HCT116 (cell line): ENCODE measurements at regions not wholly inside any gene's neighbourhood (a gene's known extent, or its start where the extent isn't known, plus 50 kb on each side); places are given as distances from the start of the nearest gene placed in this dataset.

ENCODE experiments used
- ATAC-seq: fragments of 200-7000 bp; cut with Tn5 transposase; 2 replicates; pipeline ENCODE4 v1.9.1; 2020; ENCODE audit warnings: mild to moderate bottlenecking, moderate library complexity
- BruUV-seq: library from RNA; stranded (reverse); fragments of 400-500 nt; replicated peaks from 2 replicates; lab custom pipeline; 2021; lab: Mats Ljungman, UMichigan
- CTCF ChIA-PET: fragments of 300-600 bp; sonication (Branson Sonifier 250); formaldehyde crosslinking; loops from one replicate; lab custom pipeline; 2021; ENCODE audit warnings: antibody characterized with exemption; lab: Charles Lee
- POLR2A ChIA-PET: fragments of 300-600, 350-600 bp; sonication (Branson Sonifier 250); formaldehyde crosslinking; loops from one replicate; lab custom pipeline; 2021; ENCODE audit warnings: antibody characterized with exemption; lab: Charles Lee
- RAD21 ChIA-PET, 2 experiments: fragments of 300-600 bp; sonication (Branson Sonifier 250); formaldehyde crosslinking; loops; one replicate each; lab custom pipeline; 2023; ENCODE audit warnings: low total read pairs in 2 of 2; ENCODE audit not compliant: uncharacterized antibody in 2 of 2, unreplicated experiment in 2 of 2, low non-redundant PET in 1 of 2; lab: Charles Lee
- DNase-seq: peaks from one replicate; pipeline ENCODE4 v3.0.0-alpha.2; 2010; ENCODE audit warnings: low read depth, low spot score
- H2AFZ ChIP-seq: fragments of 200-600 bp; shearing (Covaris generic), sonication (generic); 2 replicates; pipeline ENCODE4 v1.6.1; 2017; ENCODE audit warnings: low read depth, mixed run types, mixed read lengths, antibody characterized with exemption, low read length; ENCODE audit not compliant: poor library complexity, severe bottlenecking
- H3K27ac ChIP-seq: 2 replicates; pipeline ENCODE4 v1.5.1; 2012; ENCODE audit warnings: low read depth, low read length
- H3K27me3 ChIP-seq: fragments of 200-600 bp; sonication (generic); 2 replicates; pipeline ENCODE4 v1.6.1; 2016; ENCODE audit warnings: mixed run types, low read length, mixed read lengths; ENCODE audit not compliant: insufficient read depth
- H3K36me3 ChIP-seq, 2 experiments: fragments of 200-500 bp in 1 of 2; fragments of 200-600 bp in 1 of 2; sonication (Bioruptor generic) in 1 of 2; sonication (generic) in 1 of 2; 2 replicates each; pipeline versions ENCODE4 v1.5.1 to v1.6.1; 2014 to 2016; ENCODE audit warnings: low read length in 2 of 2, inconsistent platforms in 1 of 2, mixed read lengths in 1 of 2, mixed run types in 1 of 2; ENCODE audit not compliant: insufficient read depth in 2 of 2, control insufficient read depth in 1 of 2
- H3K4me1 ChIP-seq, 2 experiments: fragments of 200-600 bp in 1 of 2; sonication (generic) in 1 of 2; 2 replicates each; pipeline versions ENCODE4 v1.5.1 to v1.6.1; 2012 to 2017; ENCODE audit warnings: low read length in 2 of 2, inconsistent platforms in 1 of 2, mild to moderate bottlenecking in 1 of 2, mixed read lengths in 1 of 2, mixed run types in 1 of 2, moderate library complexity in 1 of 2; ENCODE audit not compliant: insufficient read depth in 2 of 2, control insufficient read depth in 1 of 2
- H3K4me2 ChIP-seq: fragments of 200-600 bp; sonication (generic); 2 replicates; pipeline ENCODE4 v1.6.1; 2017; ENCODE audit warnings: mixed run types, low read length, mixed read lengths
- H3K4me3 ChIP-seq, 2 experiments: fragments of 200-600 bp in 1 of 2; sonication (generic) in 1 of 2; replicated peaks in 1 of 2; 2 replicates each; pipeline ENCODE4 v1.5.1; 2011 to 2016; ENCODE audit warnings: low read length in 2 of 2, control low read depth in 1 of 2, low read depth in 1 of 2, mild to moderate bottlenecking in 1 of 2, mixed read lengths in 1 of 2, mixed run types in 1 of 2
- H3K79me2 ChIP-seq: fragments of 200-600 bp; sonication (generic); 2 replicates; pipeline ENCODE4 v1.6.1; 2017; ENCODE audit warnings: mild to moderate bottlenecking, mixed run types, low read length, moderate library complexity, mixed read lengths; ENCODE audit not compliant: insufficient read depth
- H3K9ac ChIP-seq: fragments of 200-600 bp; sonication (generic); 2 replicates; pipeline ENCODE4 v1.6.1; 2016; ENCODE audit warnings: low read length, mixed read lengths
- H3K9me2 ChIP-seq: fragments of 200-600 bp; sonication (generic), shearing (Covaris generic); 2 replicates; pipeline ENCODE4 v1.6.1; 2017; ENCODE audit warnings: mixed run types, mild to moderate bottlenecking, moderate library complexity; ENCODE audit not compliant: insufficient read depth
- H3K9me3 ChIP-seq, 2 experiments: fragments of 200-500 bp in 1 of 2; fragments of 200-600 bp in 1 of 2; sonication (Bioruptor generic) in 1 of 2; sonication (generic) in 1 of 2; 2 replicates each; pipeline ENCODE4 v1.6.1; 2014 to 2017; ENCODE audit warnings: low read length in 2 of 2, mixed read lengths in 2 of 2, inconsistent platforms in 1 of 2, low read depth in 1 of 2, mild to moderate bottlenecking in 1 of 2, mixed run types in 1 of 2, moderate library complexity in 1 of 2; ENCODE audit not compliant: control insufficient read depth in 1 of 2, insufficient read depth in 1 of 2
- H4K20me1 ChIP-seq: fragments of 200-600 bp; sonication (generic), shearing (Covaris generic); 2 replicates; pipeline ENCODE4 v1.6.1; 2017; ENCODE audit warnings: mixed run types, mild to moderate bottlenecking, moderate library complexity; ENCODE audit not compliant: insufficient read depth
- ATF3 ChIP-seq: IDR thresholded peaks from 2 replicates; pipeline ENCODE4 v1.6.1; 2012
- CEBPB ChIP-seq: IDR thresholded peaks from 2 replicates; pipeline ENCODE4 v1.6.1; 2012; ENCODE audit warnings: low read depth
- EZH2 ChIP-seq: fragments of 200-600 bp; sonication (generic); IDR thresholded peaks from 2 replicates; pipeline ENCODE4 v1.6.1; 2017; ENCODE audit warnings: antibody characterized with exemption, mixed run types
- JUND ChIP-seq: IDR thresholded peaks from 2 replicates; pipeline ENCODE4 v1.6.1; 2012
- POLR2A ChIP-seq: IDR thresholded peaks from 2 replicates; pipeline ENCODE4 v1.7.0; 2011; ENCODE audit warnings: borderline replicate concordance; ENCODE audit not compliant: insufficient read depth, insufficient read length; ENCODE audit errors: extremely low read depth
- SIN3A ChIP-seq: IDR thresholded peaks from 2 replicates; pipeline ENCODE4 v1.6.1; 2012; ENCODE audit warnings: low read depth
- SP1 ChIP-seq: IDR thresholded peaks from 2 replicates; pipeline ENCODE4 v1.6.1; 2012; ENCODE audit warnings: low read depth
- SRF ChIP-seq: IDR thresholded peaks from 2 replicates; pipeline ENCODE4 v1.6.1; 2012; ENCODE audit warnings: low read depth
- intact Hi-C: fragments of 100-400 bp; cut with micrococcal nuclease; formaldehyde crosslinking; loops from 2 replicates; pipeline ENCODE4 v1.10.0; 2022
- TF ChIP-seq, protein P1 (sequence below): IDR thresholded peaks from 2 replicates; pipeline ENCODE4 v1.6.1; 2012; ENCODE audit warnings: low read depth
- TF ChIP-seq, protein P2 (sequence below): IDR thresholded peaks from 2 replicates; pipeline ENCODE4 v1.6.1; 2012
- TF ChIP-seq, protein P3 (sequence below), 3 experiments: fragments of 200-600 bp in 1 of 3; sonication (generic) in 1 of 3; IDR thresholded peaks in 2 of 3; conservative IDR thresholded peaks in 1 of 3; 2 replicates each; pipeline ENCODE4 v1.5.1; 2012 to 2017; ENCODE audit warnings: low read depth in 2 of 3, low read length in 2 of 3, antibody characterized with exemption in 1 of 3, borderline replicate concordance in 1 of 3, control low read depth in 1 of 3, mild to moderate bottlenecking in 1 of 3, mixed read lengths in 1 of 3, mixed run types in 1 of 3, moderate library complexity in 1 of 3; ENCODE audit not compliant: insufficient read depth in 1 of 3

- H3K4me2 ChIP-seq: no peak overlapping the region
- RAD21 ChIA-PET: no interaction called here
- no peak overlapping the region for H3K4me3 ChIP-seq
- H3K9me2 ChIP-seq: no peaks in the 10 kb centered on the region
- H4K20me1 ChIP-seq: no peaks in the 10 kb centered on the region
- H3K27ac ChIP-seq: no peak overlapping the region
- H3K79me2 ChIP-seq: no peaks in the 10 kb centered on the region
- ATAC-seq (no peak), DNase-seq (no peak)
- no peak overlapping the region for H3K9ac ChIP-seq
- H3K4me1 ChIP-seq: no peaks in the 10 kb centered on the region
- intact Hi-C loops: no loop called here
- no peaks in the 10 kb centered on the region for H3K36me3 ChIP-seq
- H3K9me3 ChIP-seq: no peaks in the 10 kb centered on the region
- no TSS peak for BruUV-seq
- TF ChIP-seq ATF3 (no peak), EZH2 (no peak), CEBPB (no peak)
- TF ChIP-seq, protein P1, sequence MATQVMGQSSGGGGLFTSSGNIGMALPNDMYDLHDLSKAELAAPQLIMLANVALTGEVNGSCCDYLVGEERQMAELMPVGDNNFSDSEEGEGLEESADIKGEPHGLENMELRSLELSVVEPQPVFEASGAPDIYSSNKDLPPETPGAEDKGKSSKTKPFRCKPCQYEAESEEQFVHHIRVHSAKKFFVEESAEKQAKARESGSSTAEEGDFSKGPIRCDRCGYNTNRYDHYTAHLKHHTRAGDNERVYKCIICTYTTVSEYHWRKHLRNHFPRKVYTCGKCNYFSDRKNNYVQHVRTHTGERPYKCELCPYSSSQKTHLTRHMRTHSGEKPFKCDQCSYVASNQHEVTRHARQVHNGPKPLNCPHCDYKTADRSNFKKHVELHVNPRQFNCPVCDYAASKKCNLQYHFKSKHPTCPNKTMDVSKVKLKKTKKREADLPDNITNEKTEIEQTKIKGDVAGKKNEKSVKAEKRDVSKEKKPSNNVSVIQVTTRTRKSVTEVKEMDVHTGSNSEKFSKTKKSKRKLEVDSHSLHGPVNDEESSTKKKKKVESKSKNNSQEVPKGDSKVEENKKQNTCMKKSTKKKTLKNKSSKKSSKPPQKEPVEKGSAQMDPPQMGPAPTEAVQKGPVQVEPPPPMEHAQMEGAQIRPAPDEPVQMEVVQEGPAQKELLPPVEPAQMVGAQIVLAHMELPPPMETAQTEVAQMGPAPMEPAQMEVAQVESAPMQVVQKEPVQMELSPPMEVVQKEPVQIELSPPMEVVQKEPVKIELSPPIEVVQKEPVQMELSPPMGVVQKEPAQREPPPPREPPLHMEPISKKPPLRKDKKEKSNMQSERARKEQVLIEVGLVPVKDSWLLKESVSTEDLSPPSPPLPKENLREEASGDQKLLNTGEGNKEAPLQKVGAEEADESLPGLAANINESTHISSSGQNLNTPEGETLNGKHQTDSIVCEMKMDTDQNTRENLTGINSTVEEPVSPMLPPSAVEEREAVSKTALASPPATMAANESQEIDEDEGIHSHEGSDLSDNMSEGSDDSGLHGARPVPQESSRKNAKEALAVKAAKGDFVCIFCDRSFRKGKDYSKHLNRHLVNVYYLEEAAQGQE: no peak
- POLR2A ChIA-PET: no interaction called here
- H3K27me3 ChIP-seq: no peaks in the 10 kb centered on the region
- CTCF ChIA-PET: no interaction called here
- H2AFZ ChIP-seq: no peak overlapping the region
Measured at GRCh38 chr4:83677656-83678055, 141.7 kb downstream of the GPAT3 start.

- ChIA-PET CTCF (no interaction called here), RAD21 (no interaction called here), POLR2A (no interaction called here)
- no TSS peak for BruUV-seq
- no peaks in the 10 kb centered on the region for H3K9me2 ChIP-seq
- no peaks in the 10 kb centered on the region for H3K27me3 ChIP-seq
- H3K9ac ChIP-seq: no peak overlapping the region
- no peaks in the 10 kb centered on the region for H3K79me2 ChIP-seq
- no peak overlapping the region for H3K4me3 ChIP-seq
- H4K20me1 ChIP-seq: no peaks in the 10 kb centered on the region
- no peaks in the 10 kb centered on the region for H3K36me3 ChIP-seq
- H3K27ac ChIP-seq: no peak overlapping the region
- no peak overlapping the region for H2AFZ ChIP-seq
- H3K4me2 ChIP-seq: no peak overlapping the region
- DNase-seq: no peak
- intact Hi-C loops: no loop called here
- H3K4me1 ChIP-seq: no peaks in the 10 kb centered on the region
- H3K9me3 ChIP-seq: no peaks in the 10 kb centered on the region
- ATAC-seq: no peak
- TF ChIP-seq SIN3A (no peak), SP1 (no peak), POLR2A (no peak), JUND (no peak), SRF (no peak), ATF3 (no peak)
- TF ChIP-seq, protein P2, sequence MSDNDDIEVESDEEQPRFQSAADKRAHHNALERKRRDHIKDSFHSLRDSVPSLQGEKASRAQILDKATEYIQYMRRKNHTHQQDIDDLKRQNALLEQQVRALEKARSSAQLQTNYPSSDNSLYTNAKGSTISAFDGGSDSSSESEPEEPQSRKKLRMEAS: no peak
- TF ChIP-seq, protein P3, sequence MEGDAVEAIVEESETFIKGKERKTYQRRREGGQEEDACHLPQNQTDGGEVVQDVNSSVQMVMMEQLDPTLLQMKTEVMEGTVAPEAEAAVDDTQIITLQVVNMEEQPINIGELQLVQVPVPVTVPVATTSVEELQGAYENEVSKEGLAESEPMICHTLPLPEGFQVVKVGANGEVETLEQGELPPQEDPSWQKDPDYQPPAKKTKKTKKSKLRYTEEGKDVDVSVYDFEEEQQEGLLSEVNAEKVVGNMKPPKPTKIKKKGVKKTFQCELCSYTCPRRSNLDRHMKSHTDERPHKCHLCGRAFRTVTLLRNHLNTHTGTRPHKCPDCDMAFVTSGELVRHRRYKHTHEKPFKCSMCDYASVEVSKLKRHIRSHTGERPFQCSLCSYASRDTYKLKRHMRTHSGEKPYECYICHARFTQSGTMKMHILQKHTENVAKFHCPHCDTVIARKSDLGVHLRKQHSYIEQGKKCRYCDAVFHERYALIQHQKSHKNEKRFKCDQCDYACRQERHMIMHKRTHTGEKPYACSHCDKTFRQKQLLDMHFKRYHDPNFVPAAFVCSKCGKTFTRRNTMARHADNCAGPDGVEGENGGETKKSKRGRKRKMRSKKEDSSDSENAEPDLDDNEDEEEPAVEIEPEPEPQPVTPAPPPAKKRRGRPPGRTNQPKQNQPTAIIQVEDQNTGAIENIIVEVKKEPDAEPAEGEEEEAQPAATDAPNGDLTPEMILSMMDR (IDR thresholded peaks at IDR 0.05 in 2 of 3, conservative IDR thresholded peaks at IDR 0.05 in 1 of 3; ENCODE audit: borderline replicate concordance in 1 of 3, insufficient read depth in 1 of 3, low read depth in 2 of 3, low read length in 2 of 3): no peak
- TF ChIP-seq, protein P1: no peak
Measured at GRCh38 chr4:83664741-83665140, 128.8 kb downstream of the GPAT3 start.
